Panc1 (cell line): ENCODE measurements at regions not wholly inside any gene's neighbourhood (a gene's known extent, or its start where the extent isn't known, plus 50 kb on each side); places are given as distances from the start of the nearest gene placed in this dataset.

ENCODE experiments used
- ATAC-seq: fragments of 200-7000 bp; cut with Tn5 transposase; 2 replicates; pipeline ENCODE4 v1.9.1; 2020; ENCODE audit warnings: mild to moderate bottlenecking, moderate library complexity
- BruUV-seq: library from RNA; stranded (reverse); fragments of 400-500 nt; replicated peaks from 2 replicates; lab custom pipeline; 2021; lab: Mats Ljungman, UMichigan
- CTCF ChIA-PET: fragments of 300-600 bp; sonication (Branson Sonifier 250); formaldehyde crosslinking; loops from one replicate; lab custom pipeline; 2022; ENCODE audit warnings: antibody characterized with exemption; lab: Charles Lee
- POLR2A ChIA-PET: fragments of 300-600 bp; sonication (Branson Sonifier 250); formaldehyde crosslinking; loops from one replicate; lab custom pipeline; 2022; ENCODE audit warnings: antibody characterized with exemption; lab: Charles Lee
- DNase-seq: peaks from one replicate; pipeline ENCODE4 v3.0.0-alpha.2; 2010; ENCODE audit warnings: low read depth, low spot score
- H3K27ac ChIP-seq: 2 replicates; pipeline ENCODE4 v1.5.1; 2011; ENCODE audit warnings: mild to moderate bottlenecking, low read length, inconsistent platforms
- H3K27me3 ChIP-seq: fragments of 200-500 bp; sonication (Bioruptor generic); 2 replicates; pipeline ENCODE4 v1.6.0; 2014; ENCODE audit warnings: low read length, inconsistent platforms; ENCODE audit not compliant: control insufficient read depth, insufficient read depth
- H3K36me3 ChIP-seq: fragments of 200-500 bp; sonication (Bioruptor generic); 2 replicates; pipeline ENCODE4 v1.5.1; 2014; ENCODE audit warnings: inconsistent platforms, mild to moderate bottlenecking, low read length, moderate library complexity; ENCODE audit not compliant: control insufficient read depth, insufficient read depth
- H3K4me1 ChIP-seq: 2 replicates; pipeline ENCODE4 v1.5.1; 2011; ENCODE audit warnings: inconsistent platforms, mild to moderate bottlenecking, low read length, moderate library complexity; ENCODE audit not compliant: control insufficient read depth, insufficient read depth
- H3K4me3 ChIP-seq, 2 experiments: 2 replicates each; pipeline ENCODE4 v1.5.1; 2011 to 2012; ENCODE audit warnings: low read depth in 2 of 2, low read length in 2 of 2, mild to moderate bottlenecking in 2 of 2, inconsistent platforms in 1 of 2, moderate library complexity in 1 of 2
- H3K9me3 ChIP-seq: fragments of 200-500 bp; sonication (Bioruptor generic); 2 replicates; pipeline ENCODE4 v1.5.1; 2014; ENCODE audit warnings: low read depth, mild to moderate bottlenecking, inconsistent platforms, low read length, moderate library complexity; ENCODE audit not compliant: control insufficient read depth, insufficient read depth
- POLR2AphosphoS5 ChIP-seq: IDR thresholded peaks from 2 replicates; pipeline ENCODE4 v1.6.1; 2012; ENCODE audit warnings: mild to moderate bottlenecking, low read depth, low read length, moderate library complexity
- SIN3A ChIP-seq: IDR thresholded peaks from 2 replicates; pipeline ENCODE4 v1.6.1; 2012; ENCODE audit warnings: low read depth, mild to moderate bottlenecking, low read length, moderate library complexity, borderline replicate concordance; ENCODE audit not compliant: insufficient read depth
- TCF7L2 ChIP-seq: IDR thresholded peaks from 2 replicates; pipeline ENCODE4 v1.6.1; 2011; ENCODE audit warnings: mild to moderate bottlenecking, low read depth, low read length, inconsistent platforms
- in situ Hi-C: cut with HindIII; loops from 2 replicates; pipeline ENCODE4 v1.10.0; 2016; ENCODE audit warnings: low sequenced_read_pairs, low pct_unique_long_range_greater_than_20kb
- intact Hi-C: fragments of 100-400 bp; cut with micrococcal nuclease; formaldehyde crosslinking; loops from one replicate; pipeline ENCODE4 v1.10.0; 2022; ENCODE audit not compliant: unreplicated experiment
- TF ChIP-seq, protein P1 (sequence below), 2 experiments: IDR thresholded peaks; 2 replicates each; pipeline ENCODE4 v1.6.1; 2011 to 2012; ENCODE audit warnings: low read depth in 2 of 2, control low read depth in 1 of 2, low read length in 1 of 2, mild to moderate bottlenecking in 1 of 2, moderate library complexity in 1 of 2; ENCODE audit not compliant: insufficient read depth in 1 of 2
- TF ChIP-seq, protein P2 (sequence below): fragments of 450-650 bp; IDR thresholded peaks from 2 replicates; pipeline ENCODE4 v1.5.1; 2017; ENCODE audit warnings: mild to moderate bottlenecking

DNA sequence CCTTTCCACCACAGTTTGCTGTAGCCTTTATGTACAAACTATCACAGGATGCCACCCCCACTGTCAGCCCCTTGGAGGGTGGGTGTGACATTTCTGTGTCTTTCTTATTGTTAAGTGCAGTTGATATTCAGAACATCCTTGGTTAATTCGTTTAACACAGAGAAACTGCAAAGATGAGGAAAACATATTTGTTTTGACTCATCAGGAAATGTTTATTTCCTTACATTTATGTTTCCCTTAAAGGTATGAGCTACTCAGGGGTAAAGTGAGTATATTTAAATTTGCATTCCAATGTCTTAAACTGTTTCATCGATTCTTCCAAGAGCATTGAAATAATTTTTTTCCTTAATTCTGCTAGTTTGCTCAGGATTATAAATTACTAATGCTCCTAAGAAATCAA lies 243.4 kb downstream of the RDH14 start:
- CTCF ChIA-PET, result no interaction called here
- no peak overlapping the region for H3K4me3 ChIP-seq
- no peaks in the 10 kb centered on the region for H3K36me3 ChIP-seq
- no peak for DNase-seq
- in situ Hi-C loops, result no loop called here
- no peaks in the 10 kb centered on the region for H3K9me3 ChIP-seq
- intact Hi-C loops, result no loop called here
- no peak for TF ChIP-seq SIN3A
- TF ChIP-seq, protein P1, sequence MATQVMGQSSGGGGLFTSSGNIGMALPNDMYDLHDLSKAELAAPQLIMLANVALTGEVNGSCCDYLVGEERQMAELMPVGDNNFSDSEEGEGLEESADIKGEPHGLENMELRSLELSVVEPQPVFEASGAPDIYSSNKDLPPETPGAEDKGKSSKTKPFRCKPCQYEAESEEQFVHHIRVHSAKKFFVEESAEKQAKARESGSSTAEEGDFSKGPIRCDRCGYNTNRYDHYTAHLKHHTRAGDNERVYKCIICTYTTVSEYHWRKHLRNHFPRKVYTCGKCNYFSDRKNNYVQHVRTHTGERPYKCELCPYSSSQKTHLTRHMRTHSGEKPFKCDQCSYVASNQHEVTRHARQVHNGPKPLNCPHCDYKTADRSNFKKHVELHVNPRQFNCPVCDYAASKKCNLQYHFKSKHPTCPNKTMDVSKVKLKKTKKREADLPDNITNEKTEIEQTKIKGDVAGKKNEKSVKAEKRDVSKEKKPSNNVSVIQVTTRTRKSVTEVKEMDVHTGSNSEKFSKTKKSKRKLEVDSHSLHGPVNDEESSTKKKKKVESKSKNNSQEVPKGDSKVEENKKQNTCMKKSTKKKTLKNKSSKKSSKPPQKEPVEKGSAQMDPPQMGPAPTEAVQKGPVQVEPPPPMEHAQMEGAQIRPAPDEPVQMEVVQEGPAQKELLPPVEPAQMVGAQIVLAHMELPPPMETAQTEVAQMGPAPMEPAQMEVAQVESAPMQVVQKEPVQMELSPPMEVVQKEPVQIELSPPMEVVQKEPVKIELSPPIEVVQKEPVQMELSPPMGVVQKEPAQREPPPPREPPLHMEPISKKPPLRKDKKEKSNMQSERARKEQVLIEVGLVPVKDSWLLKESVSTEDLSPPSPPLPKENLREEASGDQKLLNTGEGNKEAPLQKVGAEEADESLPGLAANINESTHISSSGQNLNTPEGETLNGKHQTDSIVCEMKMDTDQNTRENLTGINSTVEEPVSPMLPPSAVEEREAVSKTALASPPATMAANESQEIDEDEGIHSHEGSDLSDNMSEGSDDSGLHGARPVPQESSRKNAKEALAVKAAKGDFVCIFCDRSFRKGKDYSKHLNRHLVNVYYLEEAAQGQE (IDR thresholded peaks at IDR 0.05; ENCODE audit: insufficient read depth in 1 of 2, low read depth in 2 of 2, low read length in 1 of 2), result no peak
- TF ChIP-seq, protein P2, sequence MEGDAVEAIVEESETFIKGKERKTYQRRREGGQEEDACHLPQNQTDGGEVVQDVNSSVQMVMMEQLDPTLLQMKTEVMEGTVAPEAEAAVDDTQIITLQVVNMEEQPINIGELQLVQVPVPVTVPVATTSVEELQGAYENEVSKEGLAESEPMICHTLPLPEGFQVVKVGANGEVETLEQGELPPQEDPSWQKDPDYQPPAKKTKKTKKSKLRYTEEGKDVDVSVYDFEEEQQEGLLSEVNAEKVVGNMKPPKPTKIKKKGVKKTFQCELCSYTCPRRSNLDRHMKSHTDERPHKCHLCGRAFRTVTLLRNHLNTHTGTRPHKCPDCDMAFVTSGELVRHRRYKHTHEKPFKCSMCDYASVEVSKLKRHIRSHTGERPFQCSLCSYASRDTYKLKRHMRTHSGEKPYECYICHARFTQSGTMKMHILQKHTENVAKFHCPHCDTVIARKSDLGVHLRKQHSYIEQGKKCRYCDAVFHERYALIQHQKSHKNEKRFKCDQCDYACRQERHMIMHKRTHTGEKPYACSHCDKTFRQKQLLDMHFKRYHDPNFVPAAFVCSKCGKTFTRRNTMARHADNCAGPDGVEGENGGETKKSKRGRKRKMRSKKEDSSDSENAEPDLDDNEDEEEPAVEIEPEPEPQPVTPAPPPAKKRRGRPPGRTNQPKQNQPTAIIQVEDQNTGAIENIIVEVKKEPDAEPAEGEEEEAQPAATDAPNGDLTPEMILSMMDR, result no peak
- no peak for TF ChIP-seq TCF7L2
- no peak for TF ChIP-seq POLR2AphosphoS5
- POLR2A ChIA-PET, result no interaction called here
- no peaks in the 10 kb centered on the region for H3K27me3 ChIP-seq
- no peaks in the 10 kb centered on the region for H3K4me1 ChIP-seq
- BruUV-seq, result no TSS peak
- H3K27ac ChIP-seq, result no peak overlapping the region
- no peak for ATAC-seq

DNA sequence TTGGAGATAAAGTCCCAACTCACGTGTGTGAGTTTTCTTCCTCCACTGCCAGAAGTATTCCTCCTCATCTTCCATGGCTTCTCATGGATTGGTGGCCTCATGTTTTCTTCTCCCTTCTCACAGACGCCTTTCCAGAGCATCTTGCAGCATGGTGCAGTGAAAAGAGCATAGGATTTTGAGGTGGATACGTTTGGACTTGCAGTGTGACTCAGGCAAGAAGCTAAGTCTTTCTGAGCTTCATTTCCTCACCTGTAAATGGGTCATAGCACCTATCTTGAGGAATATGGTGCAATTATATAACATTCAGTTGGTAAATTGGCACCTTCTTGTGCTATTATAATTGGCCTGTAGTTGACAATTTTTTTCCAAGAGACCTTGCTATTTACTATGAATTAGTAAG lies 247.6 kb downstream of the RDH14 start:
- no peaks in the 10 kb centered on the region for H3K27me3 ChIP-seq
- H3K9me3 ChIP-seq, result no peaks in the 10 kb centered on the region
- H3K4me3 ChIP-seq, result no peak overlapping the region
- H3K4me1 ChIP-seq, result no peaks in the 10 kb centered on the region
- ChIA-PET CTCF (interaction anchor here (0.6 kb wide), 1 partner anchor 22 kb away, joined by 3 read pairs; no protein-coding TSS in a partner anchor), POLR2A (no interaction called here)
- in situ Hi-C loops, result no loop called here
- no TSS peak for BruUV-seq
- intact Hi-C loops, result no loop called here
- ATAC-seq (no peak), DNase-seq (no peak)
- H3K36me3 ChIP-seq, result no peaks in the 10 kb centered on the region
- TF ChIP-seq POLR2AphosphoS5 (no peak), TCF7L2 (no peak), SIN3A (no peak)
- TF ChIP-seq, protein P1 (IDR thresholded peaks at IDR 0.05; ENCODE audit: insufficient read depth in 1 of 2, low read depth in 2 of 2, low read length in 1 of 2), result no peak
- TF ChIP-seq, protein P2, result no peak
- no peak overlapping the region for H3K27ac ChIP-seq
